K562 (cell line): ENCODE measurements at regions not wholly inside any gene's neighbourhood (a gene's known extent, or its start where the extent isn't known, plus 50 kb on each side); places are given as distances from the start of the nearest gene placed in this dataset.

ENCODE experiments used
- ATAC-seq: fragments of 200-7000 bp; cut with Tn5 transposase; 3 replicates; pipeline ENCODE4 v1.9.1; 2020; ENCODE audit warnings: moderate library complexity
- BruUV-seq: library from RNA; stranded (reverse); fragments of 400-500 nt; replicated peaks from 2 replicates; lab custom pipeline; 2021; lab: Mats Ljungman, UMichigan
- CTCF ChIA-PET: fragments of 300-600 bp; formaldehyde crosslinking; extraction: SDS; loops from one replicate; lab custom pipeline; 2021; ENCODE audit warnings: low intra/inter-chr PET ratio; lab: Yijun Ruan, JAX
- POLR2A ChIA-PET: fragments of 300-600, 350-650 bp; sonication (Branson Sonifier 250); formaldehyde crosslinking; extraction: SDS; loops from one replicate; lab custom pipeline; 2021; ENCODE audit warnings: antibody characterized with exemption, inconsistent platforms; lab: Yijun Ruan, JAX
- DNase-seq, 4 experiments: peaks; one replicate each; pipeline versions ENCODE4 v3.0.0 to v3.0.0-alpha.2; 2011 to 2018; ENCODE audit warnings: low spot score in 3 of 4, mixed read lengths in 3 of 4; ENCODE audit errors: extremely low read depth in 1 of 4
- FAIRE-seq: peaks from 2 replicates; lab custom pipeline; 2011; peaks lifted over from hg19 to GRCh38; lab: Jason Lieb, UNC
- H2AFZ ChIP-seq: 2 replicates; pipeline ENCODE4 v1.6.0; 2011; ENCODE audit warnings: low read depth, low read length, control low read depth, inconsistent platforms
- H3K27ac ChIP-seq: fragments of 200-600 bp; 3 replicates; pipeline ENCODE4 v1.8.0; 2011; ENCODE audit warnings: low read depth, mild to moderate bottlenecking, control low read depth, inconsistent platforms, low read length, moderate library complexity, mixed read lengths; ENCODE audit errors: extremely low read depth
- H3K27me3 ChIP-seq, 2 experiments: fragments of 300-600 bp in 1 of 2; 2 replicates in 1 of 2; 3 replicates in 1 of 2; pipeline versions ENCODE4 v1.6.0 to v1.8.0; 2011; ENCODE audit warnings: inconsistent platforms in 2 of 2, low read length in 2 of 2, mild to moderate bottlenecking in 1 of 2, mixed read lengths in 1 of 2, moderate library complexity in 1 of 2; ENCODE audit not compliant: control insufficient read depth in 2 of 2, insufficient read depth in 2 of 2
- H3K36me3 ChIP-seq: fragments of 300-600 bp; 3 replicates; pipeline ENCODE4 v1.8.0; 2011; ENCODE audit warnings: mild to moderate bottlenecking, low read length, inconsistent platforms; ENCODE audit not compliant: control insufficient read depth, insufficient read depth
- H3K4me1 ChIP-seq, 2 experiments: fragments of 200-600 bp in 1 of 2; replicated peaks in 1 of 2; 2 replicates in 1 of 2; 3 replicates in 1 of 2; pipeline versions ENCODE4 v1.5.1 to v1.8.0; 2011; ENCODE audit warnings: inconsistent platforms in 2 of 2, low read length in 2 of 2, mild to moderate bottlenecking in 1 of 2, mixed read lengths in 1 of 2, moderate library complexity in 1 of 2; ENCODE audit not compliant: control insufficient read depth in 2 of 2, insufficient read depth in 2 of 2
- H3K4me2 ChIP-seq: 2 replicates; pipeline ENCODE4 v1.6.1; 2011; ENCODE audit warnings: low read length, control low read depth, inconsistent platforms, mixed read lengths; ENCODE audit not compliant: insufficient read depth
- H3K4me3 ChIP-seq: fragments of 200-600 bp; sonication (generic), shearing (Covaris generic); 2 replicates; pipeline ENCODE4 v1.5.1; 2016; ENCODE audit warnings: control low read depth, inconsistent platforms
- H3K79me2 ChIP-seq: fragments of 200-600 bp; 3 replicates; pipeline ENCODE4 v1.8.0; 2011; ENCODE audit warnings: low read length, inconsistent platforms; ENCODE audit not compliant: control insufficient read depth, insufficient read depth
- H3K9ac ChIP-seq, 2 experiments: 2 replicates each; pipeline versions ENCODE4 v1.6.0 to v1.6.1; 2011; ENCODE audit warnings: low read depth in 2 of 2, low read length in 2 of 2, control low read depth in 1 of 2, inconsistent platforms in 1 of 2, mild to moderate bottlenecking in 1 of 2, mixed read lengths in 1 of 2; ENCODE audit not compliant: insufficient read depth in 1 of 2
- H3K9me1 ChIP-seq: one replicate; pipeline ENCODE4 v1.6.0; 2011; ENCODE audit warnings: inconsistent platforms, mild to moderate bottlenecking, low read length, moderate library complexity; ENCODE audit not compliant: control insufficient read depth, insufficient read depth
- H3K9me3 ChIP-seq: replicated peaks from 2 replicates; pipeline ENCODE4 v1.5.1; 2011; ENCODE audit warnings: low read depth, low read length, inconsistent platforms; ENCODE audit not compliant: control insufficient read depth, insufficient read depth
- H4K20me1 ChIP-seq: replicated peaks from 2 replicates; pipeline ENCODE4 v1.6.1; 2011; ENCODE audit warnings: low read length, inconsistent platforms, mixed read lengths; ENCODE audit not compliant: control insufficient read depth, insufficient read depth
- CTCF ChIP-seq, 3 experiments: IDR thresholded peaks in 2 of 3; conservative IDR thresholded peaks in 1 of 3; 2 replicates each; pipeline ENCODE4 v1.5.1; 2011 to 2012; ENCODE audit warnings: low read length in 3 of 3, mild to moderate bottlenecking in 3 of 3, control low read depth in 2 of 3, improper control_type of control experiment in 1 of 3, inconsistent platforms in 1 of 3, low read depth in 1 of 3, mixed read lengths in 1 of 3, moderate library complexity in 1 of 3; ENCODE audit not compliant: insufficient read depth in 2 of 3
- FIP1L1 ChIP-seq: fragments of 200-400 bp; formaldehyde crosslinking; IDR thresholded peaks from 2 replicates; pipeline ENCODE4 v1.6.1; 2018; ENCODE audit warnings: mild to moderate bottlenecking, low read depth, low read length; ENCODE audit not compliant: poor library complexity, severe bottlenecking
- FOS ChIP-seq: IDR thresholded peaks from 3 replicates; pipeline ENCODE4 v1.6.1; 2011; ENCODE audit not compliant: insufficient read length; ENCODE audit errors: extremely low read depth
- HMG20A ChIP-seq: fragments of 450-650 bp; formaldehyde crosslinking; conservative IDR thresholded peaks from 2 replicates; pipeline ENCODE4 v1.4.0; 2020; ENCODE audit warnings: mild to moderate bottlenecking, mixed read lengths
- RB1 ChIP-seq: fragments of 450-650 bp; IDR thresholded peaks from 2 replicates; pipeline ENCODE4 v1.6.1; 2017; ENCODE audit warnings: low read depth, mild to moderate bottlenecking
- RNF219 ChIP-seq: fragments of 250-450 bp; sonication (Bioruptor Pico); IDR thresholded peaks from 2 replicates; pipeline ENCODE4 v1.5.0; 2022; ENCODE audit warnings: mild to moderate bottlenecking
- XRCC5 ChIP-seq: fragments of 200-400 bp; formaldehyde crosslinking; IDR thresholded peaks from 2 replicates; pipeline ENCODE4 v1.6.1; 2017; ENCODE audit warnings: low read depth, mild to moderate bottlenecking, low read length
- ZBTB5 ChIP-seq: fragments of 450-650 bp; IDR thresholded peaks from 2 replicates; pipeline ENCODE4 v1.6.1; 2017; ENCODE audit warnings: antibody characterized with exemption
- ZFP1 ChIP-seq: fragments of 450-650 bp; formaldehyde crosslinking; IDR thresholded peaks from 2 replicates; pipeline ENCODE4 v1.4.0; 2020; ENCODE audit warnings: mild to moderate bottlenecking, mixed read lengths
- ZNF280A ChIP-seq: fragments of 450-650 bp; IDR thresholded peaks from 2 replicates; pipeline ENCODE4 v1.6.1; 2018; ENCODE audit warnings: mild to moderate bottlenecking, low read depth; ENCODE audit not compliant: partially characterized antibody
- ZNF57 ChIP-seq: fragments of 450-650 bp; formaldehyde crosslinking; IDR thresholded peaks from 2 replicates; pipeline ENCODE4 v1.4.0; 2020; ENCODE audit warnings: mild to moderate bottlenecking, moderate library complexity
- ZNF699 ChIP-seq: fragments of 250-450 bp; sonication (Bioruptor Pico); IDR thresholded peaks from 2 replicates; pipeline ENCODE4 v1.8.0; 2021; ENCODE audit warnings: mild to moderate bottlenecking, moderate library complexity; ENCODE audit not compliant: insufficient replicate concordance
- ZNF778 ChIP-seq: fragments of 450-650 bp; formaldehyde crosslinking; IDR thresholded peaks from 2 replicates; pipeline ENCODE4 v1.4.0; 2020; ENCODE audit warnings: mild to moderate bottlenecking, moderate library complexity
- ZSCAN32 ChIP-seq: fragments of 450-650 bp; formaldehyde crosslinking; IDR thresholded peaks from 2 replicates; pipeline ENCODE4 v1.4.0; 2020; ENCODE audit warnings: mild to moderate bottlenecking, moderate library complexity
- WGBS: fragments of 100-300 bp; shearing (Covaris generic); methylation state at CpG from one replicate; pipeline ENCODE4 v1.1.6; 2016; ENCODE audit warnings: low coverage, mixed read lengths; ENCODE audit not compliant: insufficient coverage; ENCODE audit errors: missing lambda C conversion rate; 5-methylcytosine and 5-hydroxymethylcytosine counted together
- in situ Hi-C: fragments of 300-500 bp; cut with MboI; formaldehyde crosslinking; loops from 4 replicates; pipeline ENCODE4 v1.15.0; 2018; ENCODE audit warnings: inconsistent platforms, mixed read lengths
- intact Hi-C: fragments of 100-400 bp; cut with micrococcal nuclease; formaldehyde crosslinking; loops from 2 replicates; pipeline ENCODE4 v1.14.2; 2022

- FAIRE-seq (no peak), ATAC-seq (no peak), DNase-seq (no peak)
- Histone ChIP-seq H3K9me3 (no peaks in the 10 kb centered on the region), H3K4me1 (no peaks in the 10 kb centered on the region), H3K9me1 (no peaks in the 10 kb centered on the region), H3K79me2 (no peaks in the 10 kb centered on the region), H3K36me3 (no peaks in the 10 kb centered on the region), H2AFZ (no peak overlapping the region), H3K9ac (no peak overlapping the region), H3K27me3 (no peaks in the 10 kb centered on the region), H3K4me3 (no peak overlapping the region), H4K20me1 (no peaks in the 10 kb centered on the region), H3K4me2 (no peak overlapping the region), H3K27ac (no peak overlapping the region)
- WGBS, result 0% methylated on average over 1 of the region's 1 CpG
- TF ChIP-seq ZNF699 (CRISPR knock-in tag) (no peak), CTCF (IDR thresholded peaks at IDR 0.05 in 2 of 3, conservative IDR thresholded peaks at IDR 0.05 in 1 of 3; ENCODE audit: insufficient read depth in 2 of 3, low read depth in 1 of 3, low read length in 3 of 3) (no peak), ZNF280A (no peak), ZBTB5 (no peak), ZNF57 (CRISPR knock-in tag) (no peak), ZFP1 (CRISPR knock-in tag) (no peak), RB1 (no peak), ZNF778 (CRISPR knock-in tag) (no peak), ZSCAN32 (CRISPR knock-in tag) (no peak), HMG20A (CRISPR knock-in tag) (no peak), FIP1L1 (no peak), FOS (no peak), XRCC5 (no peak), RNF219 (no peak)
- in situ Hi-C loops, result no loop called here
- ChIA-PET POLR2A (interaction anchor here (0.6 kb wide), 1 partner anchor 1997 kb away, joined by 3 read pairs; no protein-coding TSS in a partner anchor), CTCF (no interaction called here)
- intact Hi-C loops, result no loop called here
- BruUV-seq, result no TSS peak
Observed at GRCh38 chr22:47517062-47517461, 754.6 kb downstream of the TBC1D22A start.
